Stomach (tissue), 8 donors: ENCODE measurements at regions not wholly inside any gene's neighbourhood (a gene's known extent, or its start where the extent isn't known, plus 50 kb on each side); places are given as distances from the start of the nearest gene placed in this dataset.

Experiments used
- DNase-seq, 2 donors: peaks; one replicate each; pipeline versions ENCODE4 v3.0.0 to v3.0.0-alpha.2; 2013 to 2019
- H3K27ac ChIP-seq, 5 donors: fragments of 200-600 bp in 4 of 5; sonication (generic) in 4 of 5; one replicate each; pipeline ENCODE4 v1.5.1; 2013 to 2019; ENCODE audit warnings: mild to moderate bottlenecking in 1 of 5, moderate library complexity in 1 of 5
- H3K27me3 ChIP-seq, 3 donors: fragments of 200-600 bp; sonication (generic); one replicate each; pipeline ENCODE4 v1.5.1; 2017 to 2019; ENCODE audit warnings: mixed run types in 1 of 3
- H3K36me3 ChIP-seq, 4 donors: fragments of 200-600 bp; sonication (generic); 1 replicate in 3 of 4; 2 replicates in 1 of 4; pipeline ENCODE4 v1.5.1; 2016 to 2019
- H3K4me1 ChIP-seq, 4 donors: fragments of 200-600 bp; sonication (generic); one replicate each; pipeline ENCODE4 v1.5.1; 2016 to 2019
- H3K4me3 ChIP-seq, 4 donors: fragments of 200-600 bp; sonication (generic) in 3 of 4; one replicate each; pipeline ENCODE4 v1.5.1; 2016 to 2019; ENCODE audit warnings: mild to moderate bottlenecking in 1 of 4
- H3K9me3 ChIP-seq, 4 donors: fragments of 200-600 bp; sonication (generic); one replicate each; pipeline ENCODE4 v1.5.1; 2016 to 2019
- EP300 ChIP-seq: sonication (generic); formaldehyde crosslinking; IDR thresholded peaks from one replicate; pipeline ENCODE4 v1.6.1; 2017; ENCODE audit warnings: antibody characterized with exemption
- POLR2A ChIP-seq, 4 donors: fragments of 450-650 bp; IDR thresholded peaks; one replicate each; pipeline ENCODE4 v1.6.1; 2016; ENCODE audit warnings: antibody characterized with exemption in 4 of 4, control low read depth in 2 of 4, mild to moderate bottlenecking in 1 of 4, moderate library complexity in 1 of 4
- POLR2AphosphoS5 ChIP-seq, 3 donors: sonication (generic); formaldehyde crosslinking; IDR thresholded peaks; one replicate each; pipeline ENCODE4 v1.6.1; 2016; ENCODE audit warnings: antibody characterized with exemption in 3 of 3
- whole genome bisulfite sequencing, 5 donors: extraction: QIAGEN DNeasy Blood & Tissue Kit in 3 of 5; methylation state at CpG; one replicate each; pipeline versions ENCODE4 v1.1.5 to v1.1.7; 2013 to 2018; 5-methylcytosine and 5-hydroxymethylcytosine counted together
- intact Hi-C: fragments of 100-400 bp; cut with DNase I; formaldehyde crosslinking; loops from one replicate; pipeline ENCODE4 v1.15.1; 2023; ENCODE audit warnings: low total_unique reads
- TF ChIP-seq, protein P1 (sequence below), 7 experiments: fragments of 450-650 bp in 4 of 7; fragments of 200-600 bp in 3 of 7; sonication (generic) in 3 of 7; IDR thresholded peaks; one replicate each; pipeline ENCODE4 v1.5.1; 2016 to 2019; ENCODE audit warnings: antibody characterized with exemption in 7 of 7, control low read depth in 2 of 7, mild to moderate bottlenecking in 1 of 7
- donor health status: healthy with polysubstance abuse.
- donor health status: Bipolar disorder and iron deficiency.
- donor health status: healthy.

DNA sequence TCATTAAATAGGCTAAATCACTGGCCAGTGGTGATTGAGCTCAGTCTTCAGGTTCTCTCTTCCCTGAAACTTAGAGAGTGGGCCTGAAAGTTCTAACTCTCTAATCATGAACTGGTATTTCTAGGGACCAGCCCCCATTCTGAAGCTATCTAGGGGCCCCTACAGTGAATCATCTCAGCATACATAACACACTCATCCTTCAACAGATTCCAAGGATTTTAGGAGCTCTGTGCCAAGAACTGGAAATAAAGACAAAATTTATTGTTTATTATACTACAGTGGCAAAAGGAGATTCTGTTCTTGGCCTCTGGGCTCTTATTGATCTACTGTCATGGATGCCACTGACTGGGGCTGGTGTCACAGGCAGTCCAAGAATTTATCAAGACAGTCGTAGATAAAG, 263.8 kb upstream of the IGFBP7 start:
- Histone ChIP-seq H3K4me3 (no peak overlapping the region), H3K9me3 (no peaks in the 10 kb centered on the region), H3K27me3 (no peaks in the 10 kb centered on the region), H3K36me3 (no peaks in the 10 kb centered on the region), H3K27ac (no peak overlapping the region), H3K4me1 (no peaks in the 10 kb centered on the region)
- intact Hi-C loops = no loop called here
- DNase-seq = no peak
- WGBS, 5 donors = 73 to 97% (median 82%) methylated on average over 1 of the region's 1 CpG
- TF ChIP-seq, protein P1, sequence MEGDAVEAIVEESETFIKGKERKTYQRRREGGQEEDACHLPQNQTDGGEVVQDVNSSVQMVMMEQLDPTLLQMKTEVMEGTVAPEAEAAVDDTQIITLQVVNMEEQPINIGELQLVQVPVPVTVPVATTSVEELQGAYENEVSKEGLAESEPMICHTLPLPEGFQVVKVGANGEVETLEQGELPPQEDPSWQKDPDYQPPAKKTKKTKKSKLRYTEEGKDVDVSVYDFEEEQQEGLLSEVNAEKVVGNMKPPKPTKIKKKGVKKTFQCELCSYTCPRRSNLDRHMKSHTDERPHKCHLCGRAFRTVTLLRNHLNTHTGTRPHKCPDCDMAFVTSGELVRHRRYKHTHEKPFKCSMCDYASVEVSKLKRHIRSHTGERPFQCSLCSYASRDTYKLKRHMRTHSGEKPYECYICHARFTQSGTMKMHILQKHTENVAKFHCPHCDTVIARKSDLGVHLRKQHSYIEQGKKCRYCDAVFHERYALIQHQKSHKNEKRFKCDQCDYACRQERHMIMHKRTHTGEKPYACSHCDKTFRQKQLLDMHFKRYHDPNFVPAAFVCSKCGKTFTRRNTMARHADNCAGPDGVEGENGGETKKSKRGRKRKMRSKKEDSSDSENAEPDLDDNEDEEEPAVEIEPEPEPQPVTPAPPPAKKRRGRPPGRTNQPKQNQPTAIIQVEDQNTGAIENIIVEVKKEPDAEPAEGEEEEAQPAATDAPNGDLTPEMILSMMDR (IDR thresholded peaks at IDR 0.05) = no peak
- TF ChIP-seq POLR2A (IDR thresholded peaks at IDR 0.05) (no peak), EP300 (no peak), POLR2AphosphoS5 (IDR thresholded peaks at IDR 0.05) (no peak)

DNA sequence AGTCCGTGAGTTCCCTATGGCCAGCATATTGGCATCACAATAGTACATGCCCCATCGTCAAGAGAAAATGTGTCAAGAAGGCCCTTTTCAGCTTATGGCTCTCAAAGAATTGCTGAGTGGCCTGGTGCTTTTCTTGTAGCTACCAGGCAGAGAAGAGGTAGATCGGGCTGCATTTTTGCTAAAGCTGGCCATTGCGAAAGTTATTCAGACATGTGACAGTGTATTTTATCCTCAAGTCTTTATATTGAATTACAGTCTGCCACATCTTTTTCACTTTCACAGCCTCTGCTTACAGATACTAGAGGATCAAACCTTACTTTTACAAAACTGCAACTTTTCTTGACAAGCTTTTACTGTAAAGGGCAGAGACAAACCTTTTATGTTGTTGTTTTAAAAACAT, 261.5 kb upstream of the IGFBP7 start:
- Histone ChIP-seq H3K36me3 (no peaks in the 10 kb centered on the region), H3K4me3 (no peak overlapping the region), H3K9me3 (no peaks in the 10 kb centered on the region), H3K4me1 (no peaks in the 10 kb centered on the region), H3K27ac (no peak overlapping the region), H3K27me3 (no peaks in the 10 kb centered on the region)
- WGBS, 5 donors = 89 to 94% (median 92%) methylated on average over 4 of the region's 4 CpGs
- intact Hi-C loops = no loop called here
- TF ChIP-seq EP300 (no peak), POLR2AphosphoS5 (IDR thresholded peaks at IDR 0.05) (no peak), POLR2A (IDR thresholded peaks at IDR 0.05) (no peak)
- TF ChIP-seq, protein P1 (IDR thresholded peaks at IDR 0.05) = no peak
- no peak for DNase-seq

DNA sequence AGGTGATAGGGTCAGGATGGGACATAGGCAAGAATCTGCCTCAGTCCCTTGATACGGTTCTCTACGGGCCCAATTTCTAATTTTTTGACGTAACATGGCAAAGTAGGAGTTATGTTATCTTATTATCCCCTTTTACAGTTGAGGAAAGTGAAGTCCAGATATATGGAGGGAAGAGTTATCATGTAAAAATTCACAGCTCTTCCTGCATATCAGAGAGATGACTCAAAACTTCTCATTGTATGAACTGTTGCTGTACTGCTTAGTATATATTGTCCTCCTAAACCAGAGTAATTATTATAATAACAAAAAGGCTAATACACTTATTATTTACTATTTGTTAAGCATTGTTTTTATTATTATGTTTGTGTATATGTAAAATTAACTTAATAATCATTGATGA, 260.5 kb upstream of the IGFBP7 start:
- no peaks in the 10 kb centered on the region for H3K27me3 ChIP-seq
- no peak overlapping the region for H3K4me3 ChIP-seq
- H3K4me1 ChIP-seq = no peaks in the 10 kb centered on the region
- no peak overlapping the region for H3K27ac ChIP-seq
- H3K36me3 ChIP-seq = no peaks in the 10 kb centered on the region
- no peaks in the 10 kb centered on the region for H3K9me3 ChIP-seq
- WGBS, 5 donors = 79 to 88% (median 88%) methylated on average over 3 of the region's 3 CpGs
- intact Hi-C loops = no loop called here
- no peak for DNase-seq
- TF ChIP-seq POLR2AphosphoS5 (IDR thresholded peaks at IDR 0.05) (no peak), EP300 (no peak), POLR2A (IDR thresholded peaks at IDR 0.05) (no peak)
- TF ChIP-seq, protein P1 (IDR thresholded peaks at IDR 0.05) = no peak

DNA sequence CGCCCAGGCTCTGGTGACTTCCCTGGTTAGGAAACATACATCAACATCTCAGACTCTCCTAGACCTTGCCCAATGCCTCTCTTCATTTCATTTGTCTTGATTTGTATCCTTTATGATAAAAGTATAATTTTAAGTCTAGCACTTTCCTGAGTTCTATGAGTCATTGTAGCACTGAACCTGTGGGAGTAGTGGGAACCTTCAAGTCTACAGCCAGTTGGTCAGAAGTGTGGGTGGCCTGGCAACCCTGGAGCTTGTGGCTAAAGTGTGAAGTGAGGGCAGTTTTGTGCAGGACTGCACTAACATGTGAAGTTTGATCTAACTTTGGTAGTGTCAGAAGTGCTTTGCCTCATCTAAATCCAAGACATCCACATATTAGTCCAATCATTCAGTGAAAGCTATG, 259.3 kb upstream of the IGFBP7 start:
- H3K36me3 ChIP-seq = no peaks in the 10 kb centered on the region
- no peaks in the 10 kb centered on the region for H3K4me1 ChIP-seq
- DNase-seq = no peak
- WGBS, 5 donors = 77 to 91% (median 79%) methylated on average over 1 of the region's 1 CpG
- no peak overlapping the region for H3K4me3 ChIP-seq
- TF ChIP-seq POLR2AphosphoS5 (IDR thresholded peaks at IDR 0.05) (no peak), EP300 (no peak), POLR2A (IDR thresholded peaks at IDR 0.05) (no peak)
- TF ChIP-seq, protein P1 (IDR thresholded peaks at IDR 0.05) = no peak
- intact Hi-C loops = no loop called here
- H3K27ac ChIP-seq = peak overlapping the region in 1 of 5 donors; percentile 53
- H3K27me3 ChIP-seq = no peaks in the 10 kb centered on the region
- no peaks in the 10 kb centered on the region for H3K9me3 ChIP-seq
